ENCODE measurements at regions not wholly inside any gene's neighbourhood (a gene's known extent, or its start where the extent isn't known, plus 50 kb on each side); places are given as distances from the start of the nearest gene placed in this dataset.

DNA sequence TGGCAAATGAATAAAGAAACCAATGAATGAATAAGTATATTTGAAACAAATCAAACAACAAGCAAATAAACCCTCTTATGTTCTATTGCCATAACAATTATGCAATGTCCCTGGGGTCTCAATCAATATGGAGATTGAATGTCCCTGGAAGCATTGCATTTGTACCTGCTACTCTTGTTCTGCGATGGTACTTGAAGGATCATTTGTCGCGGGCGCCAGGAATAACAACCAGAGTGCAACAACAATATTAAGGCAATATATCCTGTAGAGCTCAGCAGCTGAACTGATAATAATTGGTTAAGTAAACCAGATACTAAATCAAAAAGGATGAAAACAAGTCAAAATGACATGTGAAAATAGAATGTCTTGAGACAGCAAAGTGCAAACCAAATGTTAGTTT, 1001.9 kb upstream of the NUDT12 start:
- no peak for TF ChIP-seq TCF12 (IDR thresholded peaks at IDR 0.05; ENCODE audit: low read depth)
- TF ChIP-seq YY1 (IDR thresholded peaks at IDR 0.05; ENCODE audit: low read depth), result no peak
- TF ChIP-seq CEBPB (IDR thresholded peaks at IDR 0.05), result no peak
- TF ChIP-seq, protein P1, sequence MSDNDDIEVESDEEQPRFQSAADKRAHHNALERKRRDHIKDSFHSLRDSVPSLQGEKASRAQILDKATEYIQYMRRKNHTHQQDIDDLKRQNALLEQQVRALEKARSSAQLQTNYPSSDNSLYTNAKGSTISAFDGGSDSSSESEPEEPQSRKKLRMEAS (IDR thresholded peaks at IDR 0.05), result no peak
- no peak for TF ChIP-seq EP300 (IDR thresholded peaks at IDR 0.05; ENCODE audit: borderline replicate concordance)
- TF ChIP-seq, protein P2, sequence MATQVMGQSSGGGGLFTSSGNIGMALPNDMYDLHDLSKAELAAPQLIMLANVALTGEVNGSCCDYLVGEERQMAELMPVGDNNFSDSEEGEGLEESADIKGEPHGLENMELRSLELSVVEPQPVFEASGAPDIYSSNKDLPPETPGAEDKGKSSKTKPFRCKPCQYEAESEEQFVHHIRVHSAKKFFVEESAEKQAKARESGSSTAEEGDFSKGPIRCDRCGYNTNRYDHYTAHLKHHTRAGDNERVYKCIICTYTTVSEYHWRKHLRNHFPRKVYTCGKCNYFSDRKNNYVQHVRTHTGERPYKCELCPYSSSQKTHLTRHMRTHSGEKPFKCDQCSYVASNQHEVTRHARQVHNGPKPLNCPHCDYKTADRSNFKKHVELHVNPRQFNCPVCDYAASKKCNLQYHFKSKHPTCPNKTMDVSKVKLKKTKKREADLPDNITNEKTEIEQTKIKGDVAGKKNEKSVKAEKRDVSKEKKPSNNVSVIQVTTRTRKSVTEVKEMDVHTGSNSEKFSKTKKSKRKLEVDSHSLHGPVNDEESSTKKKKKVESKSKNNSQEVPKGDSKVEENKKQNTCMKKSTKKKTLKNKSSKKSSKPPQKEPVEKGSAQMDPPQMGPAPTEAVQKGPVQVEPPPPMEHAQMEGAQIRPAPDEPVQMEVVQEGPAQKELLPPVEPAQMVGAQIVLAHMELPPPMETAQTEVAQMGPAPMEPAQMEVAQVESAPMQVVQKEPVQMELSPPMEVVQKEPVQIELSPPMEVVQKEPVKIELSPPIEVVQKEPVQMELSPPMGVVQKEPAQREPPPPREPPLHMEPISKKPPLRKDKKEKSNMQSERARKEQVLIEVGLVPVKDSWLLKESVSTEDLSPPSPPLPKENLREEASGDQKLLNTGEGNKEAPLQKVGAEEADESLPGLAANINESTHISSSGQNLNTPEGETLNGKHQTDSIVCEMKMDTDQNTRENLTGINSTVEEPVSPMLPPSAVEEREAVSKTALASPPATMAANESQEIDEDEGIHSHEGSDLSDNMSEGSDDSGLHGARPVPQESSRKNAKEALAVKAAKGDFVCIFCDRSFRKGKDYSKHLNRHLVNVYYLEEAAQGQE (IDR thresholded peaks at IDR 0.05; ENCODE audit: low read depth), result no peak
- no peak for TF ChIP-seq RAD21 (IDR thresholded peaks at IDR 0.05; ENCODE audit: low read depth)
